ENCODE measurements at regions not wholly inside any gene's neighbourhood (a gene's known extent, or its start where the extent isn't known, plus 50 kb on each side); places are given as distances from the start of the nearest gene placed in this dataset.

- no peak for TF ChIP-seq CTCF (IDR thresholded peaks at IDR 0.05; ENCODE audit: borderline replicate concordance)
- DNase-seq = no peak
- Histone ChIP-seq H3K36me3 (no peaks in the 10 kb centered on the region), H3K4me3 (no peak overlapping the region), H3K4me1 (peaks cover 28% of the 10 kb centered on the region), H3K9me3 (replicated peaks) (no peaks in the 10 kb centered on the region), H3K27ac (replicated peaks) (no peak overlapping the region), H3K27me3 (ENCODE audit: low read depth) (no peaks in the 10 kb centered on the region)
- intact Hi-C loops (cut with micrococcal nuclease) = no loop called here
Measured at GRCh38 chr10:118116715-118117449, 70.1 kb upstream of the RAB11FIP2 start.

DNA sequence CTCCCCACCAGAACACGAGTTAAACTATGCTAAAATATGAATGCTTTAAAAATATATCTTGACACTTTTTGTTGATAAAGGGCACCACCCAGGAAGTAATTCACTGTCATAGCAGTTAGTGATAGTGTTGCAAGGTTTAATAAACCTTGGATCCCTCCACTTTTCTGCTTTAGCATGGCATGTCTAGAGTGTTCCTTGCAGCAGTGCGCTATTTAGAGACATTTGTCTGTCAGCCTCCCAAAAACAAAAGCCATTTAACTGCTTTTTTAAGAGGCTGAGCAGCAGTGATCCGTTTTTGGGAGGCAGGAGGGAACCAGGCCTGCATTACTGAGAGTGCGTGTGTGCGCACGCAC, 69.6 kb upstream of the RAB11FIP2 start:
- no peak overlapping the region for H3K27ac ChIP-seq (replicated peaks)
- no peak for DNase-seq
- intact Hi-C loops (cut with micrococcal nuclease) = no loop called here
- H3K4me1 ChIP-seq = peaks cover 28% of the 10 kb centered on the region
- no peak overlapping the region for H3K4me3 ChIP-seq
- H3K9me3 ChIP-seq (replicated peaks) = no peaks in the 10 kb centered on the region
- no peaks in the 10 kb centered on the region for H3K36me3 ChIP-seq
- no peaks in the 10 kb centered on the region for H3K27me3 ChIP-seq (ENCODE audit: low read depth)
- TF ChIP-seq CTCF (IDR thresholded peaks at IDR 0.05; ENCODE audit: borderline replicate concordance) = no peak

DNA sequence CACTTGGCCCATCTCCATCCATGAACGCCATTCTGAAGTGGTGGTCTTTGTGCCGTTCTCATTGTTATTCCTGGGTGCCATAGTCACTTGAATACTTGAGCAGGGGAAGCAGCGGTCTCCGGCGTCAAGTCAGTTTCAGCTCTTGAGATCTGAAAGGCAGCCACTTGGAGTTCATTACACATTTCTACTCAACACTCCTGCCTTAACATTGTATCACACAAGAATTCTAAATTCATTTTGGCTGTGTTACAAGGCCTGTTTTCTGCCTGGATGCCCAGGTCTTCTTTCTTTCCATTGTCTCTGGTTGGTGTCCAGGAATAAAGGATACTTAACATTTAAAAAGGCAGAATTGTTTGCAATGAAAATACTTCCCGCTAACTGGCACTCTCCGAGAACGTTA, 69.0 kb upstream of the RAB11FIP2 start:
- Histone ChIP-seq H3K27me3 (ENCODE audit: low read depth) (no peaks in the 10 kb centered on the region), H3K36me3 (no peaks in the 10 kb centered on the region), H3K27ac (replicated peaks) (no peak overlapping the region), H3K9me3 (replicated peaks) (no peaks in the 10 kb centered on the region), H3K4me3 (no peak overlapping the region), H3K4me1 (peaks cover 28% of the 10 kb centered on the region)
- intact Hi-C loops (cut with micrococcal nuclease) = no loop called here
- DNase-seq = no peak
- TF ChIP-seq CTCF (IDR thresholded peaks at IDR 0.05; ENCODE audit: borderline replicate concordance) = no peak

- Histone ChIP-seq H3K4me1 (peaks cover 28% of the 10 kb centered on the region), H3K4me3 (no peak overlapping the region), H3K36me3 (no peaks in the 10 kb centered on the region), H3K27me3 (ENCODE audit: low read depth) (no peaks in the 10 kb centered on the region), H3K27ac (replicated peaks) (no peak overlapping the region), H3K9me3 (replicated peaks) (no peaks in the 10 kb centered on the region)
- intact Hi-C loops (cut with micrococcal nuclease) = no loop called here
- no peak for DNase-seq
- TF ChIP-seq CTCF (IDR thresholded peaks at IDR 0.05; ENCODE audit: borderline replicate concordance) = no peak
Measured at GRCh38 chr10:118114992-118115391, 68.3 kb upstream of the RAB11FIP2 start.

DNA sequence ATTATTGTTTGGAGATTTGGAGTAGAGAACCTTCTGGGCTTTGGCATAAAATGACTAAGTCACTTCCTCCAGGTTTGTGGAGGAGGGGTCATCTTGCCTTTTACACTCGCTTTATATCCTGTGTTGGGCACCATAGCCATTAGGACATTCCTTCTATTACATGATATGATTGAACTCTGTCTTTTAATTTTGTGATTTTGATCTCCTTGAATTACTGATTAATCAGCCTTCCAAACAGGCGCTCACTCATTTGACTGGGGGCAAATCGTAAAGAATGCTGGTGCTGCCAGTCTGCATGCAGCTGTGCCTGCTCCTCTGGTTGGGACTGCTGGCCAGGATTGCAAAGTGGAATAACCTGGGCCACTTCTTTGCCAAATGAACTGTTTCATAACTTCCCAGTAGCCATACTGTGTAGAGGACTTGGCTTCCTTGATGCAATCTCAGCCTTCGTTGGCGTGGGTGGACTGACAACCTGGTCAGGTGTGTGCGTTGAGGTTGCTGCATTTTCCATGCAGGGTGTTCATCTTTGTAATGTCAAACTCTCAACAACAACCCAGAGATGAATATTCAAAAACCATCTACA, 65.9 kb upstream of the RAB11FIP2 start:
- Histone ChIP-seq H3K27ac (replicated peaks) (no peak overlapping the region), H3K4me1 (peaks cover 28% of the 10 kb centered on the region), H3K4me3 (no peak overlapping the region), H3K36me3 (no peaks in the 10 kb centered on the region), H3K27me3 (ENCODE audit: low read depth) (peaks cover 5% of the 10 kb centered on the region), H3K9me3 (replicated peaks) (no peaks in the 10 kb centered on the region)
- TF ChIP-seq CTCF (IDR thresholded peaks at IDR 0.05; ENCODE audit: borderline replicate concordance) = no peak
- intact Hi-C loops (cut with micrococcal nuclease) = no loop called here
- no peak for DNase-seq

Data from left ventricle myocardium inferior (tissue), 1 donor.